OCI-LY7 (cell line): ENCODE measurements at regions not wholly inside any gene's neighbourhood (a gene's known extent, or its start where the extent isn't known, plus 50 kb on each side); places are given as distances from the start of the nearest gene placed in this dataset.

Source experiments
- BruUV-seq: library from RNA; stranded (reverse); fragments of 400-500 nt; replicated peaks from 2 replicates; lab custom pipeline; 2021; lab: Mats Ljungman, UMichigan
- CTCF ChIA-PET: fragments of 300-600 bp; sonication (Branson Sonifier 250); formaldehyde crosslinking; loops from one replicate; lab custom pipeline; 2022; ENCODE audit warnings: antibody characterized with exemption; ENCODE audit not compliant: unreplicated experiment; lab: Charles Lee
- POLR2A ChIA-PET: fragments of 300-600 bp; sonication (Branson Sonifier 250); formaldehyde crosslinking; loops from one replicate; lab custom pipeline; 2022; ENCODE audit warnings: antibody characterized with exemption; lab: Charles Lee
- DNase-seq: peaks from one replicate; pipeline ENCODE4 v3.0.0-alpha.2; 2015; ENCODE audit warnings: low spot score
- H2AFZ ChIP-seq: fragments of 200-600 bp; sonication (generic), shearing (Covaris generic); 2 replicates; pipeline ENCODE4 v1.6.1; 2014; ENCODE audit warnings: mild to moderate bottlenecking, antibody characterized with exemption, low read length, moderate library complexity
- H3K27ac ChIP-seq: fragments of 200-600 bp; sonication (generic); 2 replicates; pipeline ENCODE4 v1.5.1; 2014; ENCODE audit warnings: mixed run types, low read depth, mild to moderate bottlenecking, moderate library complexity, low read length, inconsistent platforms; ENCODE audit not compliant: poor library complexity, severe bottlenecking
- H3K36me3 ChIP-seq: fragments of 200-600 bp; sonication (generic); 2 replicates; pipeline ENCODE4 v1.6.1; 2014; ENCODE audit warnings: mild to moderate bottlenecking, antibody characterized with exemption, low read length, moderate library complexity, mixed read lengths; ENCODE audit not compliant: insufficient read depth
- H3K4me1 ChIP-seq: fragments of 200-600 bp; sonication (generic); 2 replicates; pipeline ENCODE4 v1.5.1; 2014; ENCODE audit warnings: mild to moderate bottlenecking, low read length; ENCODE audit not compliant: insufficient read depth, poor library complexity, severe bottlenecking
- H3K4me2 ChIP-seq: fragments of 200-600 bp; sonication (generic); 2 replicates; pipeline ENCODE4 v1.6.1; 2014; ENCODE audit warnings: mild to moderate bottlenecking, low read length
- H3K4me3 ChIP-seq: fragments of 200-600 bp; sonication (generic); 2 replicates; pipeline ENCODE4 v1.5.1; 2014; ENCODE audit warnings: mild to moderate bottlenecking, low read depth, low read length; ENCODE audit not compliant: poor library complexity, severe bottlenecking
- H3K79me2 ChIP-seq: fragments of 200-600 bp; sonication (generic); 2 replicates; pipeline ENCODE4 v1.6.1; 2016; ENCODE audit warnings: low read depth, mild to moderate bottlenecking, low read length, moderate library complexity, mixed read lengths; ENCODE audit not compliant: insufficient read depth
- H3K9me2 ChIP-seq: fragments of 200-600 bp; sonication (generic); 2 replicates; pipeline ENCODE4 v1.6.1; 2016; ENCODE audit warnings: mild to moderate bottlenecking, low read length, mixed read lengths; ENCODE audit not compliant: insufficient read depth
- H3K9me3 ChIP-seq: fragments of 200-600 bp; sonication (generic); 2 replicates; pipeline ENCODE4 v1.6.1; 2014; ENCODE audit warnings: mild to moderate bottlenecking, mixed run types, low read length, mixed read lengths
- H4K20me1 ChIP-seq: fragments of 200-600 bp; sonication (generic); 2 replicates; pipeline ENCODE4 v1.6.1; 2014; ENCODE audit warnings: mild to moderate bottlenecking, antibody characterized with exemption, low read length, moderate library complexity, mixed read lengths; ENCODE audit not compliant: insufficient read depth
- CTCF ChIP-seq: fragments of 200-600 bp; sonication (generic); conservative IDR thresholded peaks from 2 replicates; pipeline ENCODE4 v1.5.1; 2014; ENCODE audit warnings: mild to moderate bottlenecking, antibody characterized with exemption, low read length, moderate library complexity, mixed read lengths
- EZH2phosphoT487 ChIP-seq: fragments of 200-600 bp; sonication (generic); IDR thresholded peaks from 2 replicates; pipeline ENCODE4 v1.6.1; 2018; ENCODE audit warnings: low read depth, borderline replicate concordance, mild to moderate bottlenecking, mixed run types, antibody characterized with exemption, low read length, moderate library complexity, mixed read lengths
- intact Hi-C: fragments of 100-400 bp; cut with micrococcal nuclease; formaldehyde crosslinking; loops from one replicate; pipeline ENCODE4 v1.10.0; 2022; ENCODE audit not compliant: unreplicated experiment

GRCh38 chr7:131166066-131166465 lies 161.6 kb upstream of the MKLN1 start:
- H3K4me2 ChIP-seq, result no peak overlapping the region
- no TSS peak for BruUV-seq
- intact Hi-C loops, result no loop called here
- H3K4me1 ChIP-seq, result no peaks in the 10 kb centered on the region
- H3K79me2 ChIP-seq, result no peaks in the 10 kb centered on the region
- no peaks in the 10 kb centered on the region for H3K36me3 ChIP-seq
- ChIA-PET POLR2A (interaction anchor here (0.7 kb wide), 1 partner anchor 353 kb away, joined by 3 read pairs; no protein-coding TSS in a partner anchor), CTCF (no interaction called here)
- no peak overlapping the region for H2AFZ ChIP-seq
- DNase-seq, result no peak
- H3K27ac ChIP-seq, result no peak overlapping the region
- H3K4me3 ChIP-seq, result no peak overlapping the region
- no peaks in the 10 kb centered on the region for H3K9me3 ChIP-seq
- TF ChIP-seq CTCF, result no peak
- TF ChIP-seq EZH2phosphoT487, result no peak
- H3K9me2 ChIP-seq, result no peaks in the 10 kb centered on the region
- no peaks in the 10 kb centered on the region for H4K20me1 ChIP-seq

- Histone ChIP-seq H3K4me3 (no peak overlapping the region), H3K9me3 (no peaks in the 10 kb centered on the region), H4K20me1 (no peaks in the 10 kb centered on the region), H3K79me2 (no peaks in the 10 kb centered on the region), H3K4me2 (no peak overlapping the region), H3K9me2 (no peaks in the 10 kb centered on the region), H3K36me3 (no peaks in the 10 kb centered on the region), H2AFZ (no peak overlapping the region), H3K4me1 (no peaks in the 10 kb centered on the region), H3K27ac (no peak overlapping the region)
- intact Hi-C loops, result no loop called here
- TF ChIP-seq CTCF (no peak), EZH2phosphoT487 (no peak)
- no peak for DNase-seq
- POLR2A ChIA-PET, result interaction anchor here (0.8 to 1.5 kb wide), 3 partner anchors 19 to 24 kb away, joined by 3 read pairs; no protein-coding TSS in a partner anchor
- CTCF ChIA-PET, result interaction anchor here (1.5 kb wide), 1 partner anchor 47 kb away, joined by 3 read pairs; no protein-coding TSS in a partner anchor
- no TSS peak for BruUV-seq
These were observed 157.0 kb upstream of the MKLN1 start for GRCh38 chr7:131170440-131171271.
